HG02981 (cell line): ENCODE measurements at regions not wholly inside any gene's neighbourhood (a gene's known extent, or its start where the extent isn't known, plus 50 kb on each side); places are given as distances from the start of the nearest gene placed in this dataset.

Experiments
- ATAC-seq: cut with Tn5 transposase; IDR thresholded peaks from one replicate; pipeline ENCODE4 v1.9.1; 2021; ENCODE audit warnings: mild to moderate bottlenecking, moderate library complexity; ENCODE audit not compliant: unreplicated experiment

- ATAC-seq = no peak
Measured at GRCh38 chr1:5812295-5812694, 179.9 kb downstream of the NPHP4 start.

GRCh38 chr1:5811419-5811818, 180.8 kb downstream of the NPHP4 start:
- ATAC-seq = no peak

DNA sequence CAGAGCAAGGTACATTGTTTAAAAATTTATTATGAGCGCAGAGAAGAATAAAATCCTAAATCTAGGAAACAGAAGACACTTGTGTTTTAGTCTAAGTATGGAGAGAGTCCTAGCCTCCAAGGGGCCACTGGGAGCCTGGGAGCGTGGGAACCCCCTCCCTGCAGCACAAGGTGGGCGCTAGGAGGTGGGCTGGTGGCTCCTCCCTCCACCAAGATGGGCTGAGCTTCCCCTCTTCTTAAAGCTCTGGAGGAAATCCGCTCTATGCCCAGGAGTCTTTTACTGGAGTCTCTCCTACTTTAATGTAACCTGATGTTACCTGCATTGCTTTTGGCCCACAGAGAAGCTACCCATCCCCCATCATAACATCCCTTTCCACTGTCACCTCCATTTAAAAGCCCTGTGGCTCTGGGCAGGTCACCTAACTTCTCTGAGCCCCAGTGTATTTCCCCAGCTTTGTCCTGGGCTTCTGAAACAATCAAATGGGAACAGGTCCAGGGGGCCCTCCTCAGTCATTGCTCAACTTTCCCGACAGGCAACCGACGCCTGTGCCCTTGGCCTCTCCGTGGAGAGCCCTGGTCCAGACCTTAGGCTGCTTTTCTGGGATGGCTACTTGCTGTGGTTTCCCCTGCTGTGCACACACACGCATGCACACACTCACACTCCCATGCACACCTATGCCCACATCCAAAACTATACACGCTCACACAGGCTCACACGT, 181.5 kb downstream of the NPHP4 start:
- ATAC-seq = no peak

DNA sequence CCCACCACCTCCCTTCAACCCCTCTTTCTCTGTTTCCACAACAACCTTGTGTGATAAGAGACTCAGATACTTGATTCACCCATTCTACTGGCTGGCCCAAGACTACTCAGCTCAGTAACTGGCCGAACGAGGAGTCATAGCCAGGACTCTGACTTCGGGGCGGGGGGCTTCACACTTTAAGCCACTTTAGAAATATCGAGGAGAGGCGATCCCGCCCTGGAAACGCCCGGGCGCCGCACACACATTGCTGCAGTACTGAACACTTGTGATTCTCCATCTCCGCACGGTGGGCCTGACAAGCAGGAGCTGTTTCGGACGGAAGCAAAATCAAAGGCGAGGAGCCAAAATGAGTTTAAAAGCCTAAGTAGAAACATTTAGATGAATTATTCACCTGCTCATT, 182.1 kb downstream of the NPHP4 start:
- ATAC-seq = no peak

- ATAC-seq = no peak
Measured at GRCh38 chr1:5809207-5809788, 182.9 kb downstream of the NPHP4 start.

DNA sequence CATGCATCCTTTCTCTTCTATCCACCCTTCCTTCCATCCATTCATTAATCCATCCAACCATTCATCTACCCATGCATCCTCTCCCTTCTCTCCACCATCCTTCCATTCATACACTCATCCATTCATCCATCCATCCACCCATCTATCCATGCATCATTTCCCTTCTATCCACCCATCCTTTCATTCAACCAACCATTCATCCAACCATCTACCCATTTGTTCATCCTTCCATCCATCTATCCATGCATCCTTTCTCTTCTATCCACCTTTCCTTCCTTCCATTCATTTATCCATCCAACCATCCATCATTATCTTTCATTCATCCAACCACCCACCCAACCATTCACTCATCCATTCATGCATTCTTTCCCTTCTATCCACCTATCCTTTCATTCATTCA, 188.4 kb downstream of the NPHP4 start:
- ATAC-seq = no peak

- no peak for ATAC-seq
Measured at GRCh38 chr1:5802606-5803005, 189.6 kb downstream of the NPHP4 start.

DNA sequence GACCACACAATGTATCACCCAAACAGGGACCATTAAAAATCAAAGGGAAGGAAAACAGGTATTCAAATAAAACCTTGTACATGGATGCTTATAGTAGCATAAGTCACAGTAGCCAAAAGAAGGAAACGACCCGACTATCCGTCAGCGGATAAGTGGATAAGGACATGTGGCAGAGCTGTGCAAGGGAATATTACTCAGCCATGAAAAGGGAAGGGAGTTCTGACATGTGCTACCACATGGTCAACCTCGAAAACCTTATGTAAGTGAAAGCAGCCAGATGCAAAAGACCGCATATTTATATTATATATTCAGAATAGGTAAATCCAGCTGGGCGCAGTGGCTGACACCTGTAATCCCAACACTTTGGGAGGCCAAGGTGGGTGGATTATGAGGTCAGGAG, 193.3 kb downstream of the NPHP4 start:
- no peak for ATAC-seq

- ATAC-seq = no peak
Measured at GRCh38 chr1:5798151-5798730, 194.0 kb downstream of the NPHP4 start.

GRCh38 chr1:5796028-5796427, 196.2 kb downstream of the NPHP4 start:
- no peak for ATAC-seq

GRCh38 chr1:5794279-5794678, 197.9 kb downstream of the NPHP4 start:
- ATAC-seq = no peak

DNA sequence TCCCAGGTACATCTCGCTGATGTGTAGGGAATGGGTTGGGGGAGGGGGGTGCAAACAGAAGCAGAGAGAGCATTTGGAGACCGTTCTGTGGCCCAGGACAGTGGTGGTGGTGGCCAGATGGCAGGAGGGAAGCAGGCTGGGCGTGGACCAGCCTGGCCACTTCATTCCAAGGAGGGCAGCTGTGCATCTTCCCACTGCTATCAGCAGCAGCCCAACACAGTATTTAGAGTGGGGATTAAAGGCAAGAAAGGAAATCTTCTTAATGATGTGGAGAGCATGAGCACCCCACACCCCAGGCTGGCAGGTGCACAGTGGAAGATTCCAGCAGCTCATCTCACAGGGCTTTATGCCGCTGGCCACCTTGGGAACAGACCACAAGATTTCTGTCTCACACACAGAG, 198.7 kb downstream of the NPHP4 start:
- ATAC-seq = no peak

- no peak for ATAC-seq
Measured at GRCh38 chr1:5781079-5781478, 211.1 kb downstream of the NPHP4 start.

DNA sequence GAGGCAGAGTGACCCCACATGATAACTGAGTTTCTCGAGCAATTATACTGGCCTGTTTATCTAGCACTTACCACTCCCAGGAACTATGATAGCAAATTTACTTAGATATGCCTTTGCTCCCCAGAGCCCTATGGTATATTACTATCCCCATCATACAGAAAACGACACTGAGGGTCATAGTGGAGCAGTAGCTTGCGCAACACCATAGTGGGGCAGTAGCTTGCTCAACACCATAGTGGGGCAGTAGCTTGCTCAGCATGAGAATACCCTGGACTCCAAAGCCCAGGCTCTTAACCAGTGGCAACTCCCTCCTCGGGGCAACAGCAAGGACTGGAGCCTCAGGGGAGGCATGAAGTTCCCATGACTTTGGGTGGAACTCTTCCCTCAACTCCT, 211.9 kb downstream of the NPHP4 start:
- no peak for ATAC-seq

DNA sequence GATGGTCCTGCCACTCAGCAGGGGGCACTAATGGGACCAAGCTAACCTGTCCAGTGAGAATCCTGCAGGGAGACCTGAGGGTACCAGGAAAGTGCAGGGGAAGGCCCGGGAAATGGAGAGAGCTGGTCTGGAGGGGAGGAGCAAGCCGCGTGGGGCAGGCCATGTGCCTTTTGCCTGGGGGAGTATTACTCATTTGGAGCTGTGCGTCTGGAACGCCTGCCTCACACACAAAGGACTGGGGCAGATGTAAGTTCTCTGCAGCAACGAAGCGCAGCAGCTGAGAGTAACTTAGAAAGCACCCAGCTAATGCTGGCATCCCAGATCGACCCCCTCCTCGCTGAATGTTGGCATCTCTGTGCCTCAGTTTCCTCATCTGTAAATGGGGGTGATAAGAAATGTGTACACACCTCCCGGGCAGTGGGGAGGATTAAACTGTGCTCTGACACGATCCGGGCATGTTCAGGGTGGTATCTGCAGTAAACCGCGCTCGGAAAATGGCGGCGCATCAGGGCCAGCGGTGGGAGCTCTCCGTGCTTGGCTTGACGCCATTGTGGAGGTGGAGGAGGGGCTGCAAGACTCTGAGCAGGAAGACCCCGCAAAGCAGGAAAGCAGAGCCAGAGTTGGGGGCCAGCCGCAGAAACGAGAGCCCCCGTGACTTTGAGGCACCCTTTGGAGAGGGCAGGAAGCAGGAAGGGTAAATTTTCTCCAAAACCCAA, 212.5 kb downstream of the NPHP4 start:
- no peak for ATAC-seq

DNA sequence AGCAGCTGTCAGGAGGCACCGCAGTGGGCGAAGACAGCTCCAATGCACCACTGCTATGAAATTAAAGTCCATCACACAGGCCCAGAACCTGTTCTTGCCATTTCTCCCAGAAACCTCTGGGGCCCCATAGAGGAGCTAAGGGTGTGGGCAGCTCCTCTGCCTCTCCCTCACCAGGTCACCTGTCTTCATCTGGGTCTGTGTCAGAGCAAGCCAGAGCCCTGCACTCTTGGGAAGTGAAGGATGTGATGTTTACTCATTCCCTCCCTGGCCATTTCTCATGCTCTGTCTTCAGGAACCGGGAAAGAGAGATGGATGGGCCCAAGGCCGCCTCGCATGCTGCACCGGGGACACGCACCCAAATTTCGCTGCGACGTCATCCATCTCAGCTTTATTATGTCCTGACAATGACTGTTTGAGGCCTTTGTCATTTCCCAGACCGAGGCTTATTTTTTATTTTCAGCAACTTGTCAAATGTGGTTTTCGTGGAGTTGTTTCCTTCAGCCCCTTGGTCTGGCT, 216.1 kb downstream of the NPHP4 start:
- ATAC-seq = no peak

- no peak for ATAC-seq
Measured at GRCh38 chr1:5774019-5774418, 218.2 kb downstream of the NPHP4 start.

DNA sequence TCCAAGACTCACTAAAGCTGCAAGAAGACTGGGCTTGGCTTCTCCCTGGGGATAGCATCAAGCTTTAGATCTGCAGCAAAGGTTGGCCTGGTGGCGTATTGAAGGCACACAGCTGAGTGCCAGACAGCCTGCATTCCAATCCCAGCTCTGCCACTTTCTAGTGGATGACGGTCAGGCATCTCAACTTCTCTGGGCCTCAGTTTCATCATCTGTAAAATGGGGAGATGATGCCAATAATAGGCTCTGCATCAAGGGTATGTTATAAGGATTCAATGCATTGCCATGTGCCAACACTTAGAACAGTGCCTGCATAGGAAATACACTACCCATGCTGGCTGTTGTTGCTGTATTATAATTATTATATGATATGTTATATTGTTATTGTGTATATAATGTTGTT, 220.4 kb downstream of the NPHP4 start:
- no peak for ATAC-seq

DNA sequence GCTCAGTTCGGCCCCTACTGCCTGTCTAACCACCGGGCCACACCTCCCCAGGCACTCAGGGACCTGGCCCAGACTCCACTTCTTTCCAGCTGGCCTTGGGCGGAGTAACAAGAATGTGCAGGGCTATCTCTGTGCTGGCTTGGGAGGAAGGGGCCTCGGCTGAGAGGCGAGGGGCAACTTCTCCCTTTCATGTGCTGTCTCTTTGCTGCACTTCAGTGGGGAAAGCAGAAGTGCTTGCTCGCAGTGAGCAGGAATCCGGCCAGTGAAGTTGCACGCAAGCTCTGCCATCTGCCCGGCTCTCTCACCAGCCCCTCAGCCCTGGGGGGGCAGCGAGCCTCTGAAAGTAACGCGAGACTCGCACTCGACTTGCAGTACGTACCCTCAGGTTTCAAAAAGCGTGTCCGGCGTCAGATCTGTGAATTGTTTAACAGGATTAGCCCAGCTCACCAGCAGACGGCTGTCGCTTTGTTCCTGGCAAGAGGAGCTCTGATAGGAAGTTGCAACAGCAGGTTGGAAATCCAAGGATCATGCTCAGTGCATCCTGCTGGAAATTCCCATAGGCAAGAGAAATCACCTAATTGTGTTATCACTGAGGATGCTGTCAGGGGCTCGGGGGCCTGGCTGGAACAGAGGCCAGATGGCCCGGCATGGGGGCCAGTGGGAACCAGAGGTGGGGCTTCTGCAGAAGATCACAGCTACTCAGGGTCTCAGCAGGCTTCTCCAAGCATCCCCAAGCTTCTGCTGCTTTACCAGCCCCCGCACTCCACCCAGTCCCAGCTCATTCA, 221.1 kb downstream of the NPHP4 start:
- ATAC-seq = no peak

GRCh38 chr1:5769760-5770159, 222.5 kb downstream of the NPHP4 start:
- ATAC-seq = no peak

GRCh38 chr1:5769146-5769545, 223.1 kb downstream of the NPHP4 start:
- ATAC-seq = no peak
